Mesodermal cell (in vitro differentiated cells): ENCODE measurements at regions not wholly inside any gene's neighbourhood (a gene's known extent, or its start where the extent isn't known, plus 50 kb on each side); places are given as distances from the start of the nearest gene placed in this dataset.

ENCODE experiments used
- H3K27ac ChIP-seq: 2 replicates; pipeline ENCODE4 v1.7.0; 2013; ENCODE audit warnings: mild to moderate bottlenecking, low read depth, low read length, moderate library complexity; ENCODE audit not compliant: severe bottlenecking
- H3K36me3 ChIP-seq: 2 replicates; pipeline ENCODE4 v1.7.1; 2013; ENCODE audit warnings: mild to moderate bottlenecking, low read length, moderate library complexity; ENCODE audit not compliant: control insufficient read depth, insufficient read depth
- H3K4me1 ChIP-seq: one replicate; pipeline ENCODE4 v1.7.1; 2013; ENCODE audit warnings: mild to moderate bottlenecking, low read length; ENCODE audit not compliant: insufficient read depth, control insufficient read depth, poor library complexity, severe bottlenecking
- H3K4me3 ChIP-seq: 2 replicates; pipeline ENCODE4 v1.7.0; 2013; ENCODE audit warnings: low read length, control low read depth, mild to moderate bottlenecking; ENCODE audit not compliant: insufficient read depth, poor library complexity, severe bottlenecking; ENCODE audit errors: extremely low read depth
- H3K9me3 ChIP-seq: 2 replicates; pipeline ENCODE4 v1.7.1; 2013; ENCODE audit warnings: mild to moderate bottlenecking, low read length, moderate library complexity; ENCODE audit not compliant: control insufficient read depth
- WGBS, 2 experiments: methylation state at CpG; one replicate each; pipeline ENCODE4 v1.1.5; 2013; ENCODE audit warnings: missing lambda C conversion rate in 2 of 2; ENCODE audit not compliant: insufficient coverage in 2 of 2; 5-methylcytosine and 5-hydroxymethylcytosine counted together

DNA sequence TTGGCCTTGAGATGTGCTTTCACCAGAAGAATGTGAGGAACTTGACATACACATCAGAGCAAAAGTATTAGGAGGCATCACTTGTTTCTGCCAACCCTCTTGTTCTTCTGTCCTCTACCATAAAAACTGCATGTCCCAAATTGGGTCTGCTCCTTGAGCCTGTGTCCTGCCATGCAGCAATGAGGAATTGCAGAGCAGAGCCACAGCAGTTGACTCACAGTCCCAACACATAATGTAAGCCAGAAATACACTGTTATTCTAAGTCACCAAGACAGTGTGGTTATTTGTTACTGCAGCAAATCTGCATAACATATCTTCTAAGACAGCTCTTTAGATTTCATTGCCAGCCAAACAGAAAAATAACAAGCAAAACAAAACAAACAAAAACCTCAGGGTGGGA lies 598.2 kb downstream of the PRELID2 start:
- H3K36me3 ChIP-seq, result no peaks in the 10 kb centered on the region
- H3K4me3 ChIP-seq, result no peak overlapping the region
- H3K9me3 ChIP-seq, result no peaks in the 10 kb centered on the region
- H3K4me1 ChIP-seq, result peaks cover 15% of the 10 kb centered on the region
- H3K27ac ChIP-seq, result no peak overlapping the region

DNA sequence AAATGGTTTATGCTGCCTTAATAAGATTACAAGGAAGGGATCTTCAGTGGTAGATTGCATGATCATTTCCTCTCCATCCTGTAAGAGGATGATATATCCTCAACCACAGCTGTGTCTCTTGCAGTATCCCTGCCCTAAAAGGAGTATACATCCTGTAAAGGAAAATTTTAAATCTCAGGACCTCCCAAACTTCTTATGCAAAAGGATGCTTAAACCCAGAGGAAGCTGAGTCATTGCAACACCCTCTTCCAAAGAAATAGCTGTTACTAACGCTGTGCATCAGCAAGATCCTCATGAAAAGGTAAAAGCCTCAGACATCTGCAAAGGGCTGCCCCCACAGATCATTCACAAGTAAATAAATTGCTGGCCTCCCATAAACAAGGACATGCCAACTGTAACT lies 599.0 kb downstream of the PRELID2 start:
- 67 to 100% methylated on average over 1 of the region's 1 CpG for WGBS, 2 experiments
- no peaks in the 10 kb centered on the region for H3K9me3 ChIP-seq
- H3K27ac ChIP-seq, result no peak overlapping the region
- H3K4me3 ChIP-seq, result no peak overlapping the region
- no peaks in the 10 kb centered on the region for H3K36me3 ChIP-seq
- peaks cover 15% of the 10 kb centered on the region for H3K4me1 ChIP-seq

DNA sequence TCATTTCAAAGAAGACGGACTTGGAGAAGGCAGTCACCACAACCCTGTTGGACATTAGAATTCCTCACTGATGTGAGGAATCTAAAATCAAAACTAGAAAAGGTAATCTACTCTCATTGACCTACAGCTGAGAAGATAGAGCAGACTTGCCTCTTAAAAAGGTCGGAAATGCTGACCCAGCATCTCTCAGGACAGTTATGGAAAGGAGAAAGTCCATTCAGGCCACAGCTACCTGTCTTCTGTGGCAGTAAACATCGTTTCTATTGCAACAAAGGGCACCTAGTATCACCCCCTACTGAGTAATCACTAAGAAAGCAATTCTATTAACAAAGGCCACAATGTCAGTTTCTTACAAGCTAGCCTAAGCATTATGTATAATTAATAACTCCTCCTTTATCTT lies 601.7 kb downstream of the PRELID2 start:
- no peak overlapping the region for H3K4me3 ChIP-seq
- no peaks in the 10 kb centered on the region for H3K36me3 ChIP-seq
- H3K27ac ChIP-seq, result no peak overlapping the region
- WGBS, 2 experiments, result 77% methylated on average over 3 of the region's 3 CpGs; no CpG with 5 or more reads in 1 of the 2 experiments
- no peaks in the 10 kb centered on the region for H3K9me3 ChIP-seq
- H3K4me1 ChIP-seq, result peaks cover 15% of the 10 kb centered on the region

DNA sequence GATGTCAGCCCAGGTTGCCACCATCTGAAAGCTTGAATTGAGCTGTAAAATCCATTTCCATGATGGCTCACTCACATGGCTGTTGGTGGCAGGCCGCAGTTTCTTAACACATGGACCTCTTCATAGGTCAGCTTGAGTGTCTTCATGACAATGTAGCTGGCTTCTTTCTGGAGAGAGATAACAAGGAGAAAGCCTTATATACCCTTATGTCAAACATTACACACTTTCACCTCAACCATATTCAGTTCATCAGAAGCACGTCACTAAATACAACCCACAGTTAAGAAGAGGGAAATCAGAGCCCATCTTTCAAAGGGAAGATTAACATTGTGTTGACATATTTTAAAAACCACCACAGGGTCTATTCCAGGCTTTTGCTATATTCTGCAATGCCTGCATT lies 604.4 kb downstream of the PRELID2 start:
- Histone ChIP-seq H3K27ac (no peak overlapping the region), H3K4me3 (no peak overlapping the region), H3K36me3 (no peaks in the 10 kb centered on the region), H3K4me1 (no peaks in the 10 kb centered on the region), H3K9me3 (no peaks in the 10 kb centered on the region)
- WGBS, 2 experiments, result 100% methylated on average over 1 to 2 of the region's 2 CpGs

DNA sequence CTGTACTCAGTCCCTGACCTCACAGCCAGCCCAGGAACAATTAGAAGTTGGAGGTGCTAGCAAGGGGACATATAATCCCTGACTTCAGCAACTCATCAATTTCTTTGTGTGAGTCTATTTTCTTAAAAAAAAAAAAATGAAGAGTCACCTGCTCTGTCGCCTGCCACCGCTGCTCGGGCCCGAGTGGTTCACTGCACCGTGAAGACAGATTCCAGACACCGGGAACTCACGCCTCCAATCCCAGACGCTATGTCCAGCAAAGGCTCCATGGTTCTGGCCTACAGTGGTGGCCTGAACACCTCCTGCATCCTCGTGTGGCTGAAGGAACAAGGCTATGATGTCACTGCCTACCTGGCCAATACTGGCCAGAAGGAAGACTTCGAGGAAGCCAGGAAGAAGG lies 606.6 kb downstream of the PRELID2 start:
- no peak overlapping the region for H3K4me3 ChIP-seq
- H3K36me3 ChIP-seq, result no peaks in the 10 kb centered on the region
- no peaks in the 10 kb centered on the region for H3K9me3 ChIP-seq
- H3K4me1 ChIP-seq, result no peaks in the 10 kb centered on the region
- H3K27ac ChIP-seq, result no peak overlapping the region
- WGBS, 2 experiments, result 89 to 94% methylated on average over 10 of the region's 10 CpGs

DNA sequence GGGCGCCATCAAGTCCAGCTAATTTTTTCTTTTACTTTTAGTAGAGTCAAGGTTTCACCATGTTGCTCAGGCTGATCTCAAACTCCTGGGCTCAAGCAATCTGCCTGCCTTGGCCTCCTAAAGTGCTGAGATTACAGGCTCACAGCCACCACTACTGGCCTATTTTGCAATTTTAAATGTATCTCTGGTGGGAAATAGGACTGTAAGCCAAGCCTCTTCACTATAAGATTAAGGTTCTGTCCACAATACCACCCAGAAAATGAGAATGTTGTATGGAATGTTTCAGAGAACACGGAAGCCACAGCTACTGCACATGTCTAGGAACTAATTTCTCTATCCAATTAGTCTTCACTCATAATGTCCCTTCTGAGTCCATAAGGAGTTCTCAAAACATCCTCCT lies 607.3 kb downstream of the PRELID2 start:
- H3K9me3 ChIP-seq, result no peaks in the 10 kb centered on the region
- H3K36me3 ChIP-seq, result no peaks in the 10 kb centered on the region
- no peak overlapping the region for H3K27ac ChIP-seq
- no peak overlapping the region for H3K4me3 ChIP-seq
- WGBS, 2 experiments, result 100% methylated on average over 1 of the region's 2 CpGs
- H3K4me1 ChIP-seq, result no peaks in the 10 kb centered on the region

DNA sequence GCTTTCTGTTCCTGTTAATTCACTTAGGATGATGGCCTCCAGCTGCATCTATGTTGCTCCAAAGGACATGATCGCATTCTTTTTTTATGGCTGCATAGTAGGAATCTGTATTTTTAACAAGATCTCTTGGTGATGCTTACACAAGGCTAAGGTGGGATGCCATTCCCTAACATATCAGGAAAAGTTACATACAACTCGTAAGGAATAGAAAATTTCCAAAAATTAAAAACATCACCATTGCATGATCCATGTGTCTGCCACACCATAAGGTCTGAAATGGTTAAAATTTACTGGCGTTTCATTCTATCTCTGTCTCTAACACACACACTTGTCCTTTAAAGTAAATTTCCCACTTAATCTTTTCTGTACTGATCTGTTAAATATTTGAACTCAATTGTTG lies 608.4 kb downstream of the PRELID2 start:
- Histone ChIP-seq H3K4me1 (peaks cover 4% of the 10 kb centered on the region), H3K36me3 (no peaks in the 10 kb centered on the region), H3K9me3 (no peaks in the 10 kb centered on the region), H3K4me3 (no peak overlapping the region), H3K27ac (no peak overlapping the region)
- WGBS, 2 experiments, result 85 to 100% methylated on average over 1 to 2 of the region's 3 CpGs

DNA sequence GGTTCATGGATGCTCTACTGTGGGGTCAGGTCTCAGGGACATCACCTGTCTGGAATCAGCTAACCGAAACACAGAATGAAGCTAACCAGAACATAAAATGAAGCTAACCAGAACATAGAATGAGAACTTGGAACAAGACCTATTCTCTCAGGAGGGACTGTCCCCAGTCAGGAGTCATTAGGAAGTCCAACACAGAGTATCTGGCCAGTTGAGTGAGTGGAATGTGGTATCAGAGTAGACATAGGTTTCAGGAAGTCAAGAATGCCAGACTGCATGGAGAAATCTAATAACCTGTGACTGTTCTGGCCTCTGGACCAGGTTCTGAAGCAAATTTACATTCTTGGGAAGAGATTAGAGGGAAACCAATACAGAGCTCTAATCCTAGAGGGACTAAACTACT lies 609.6 kb downstream of the PRELID2 start:
- 91% methylated on average over 1 of the region's 1 CpG; no CpG with 5 or more reads in 1 of the 2 experiments for WGBS, 2 experiments
- Histone ChIP-seq H3K9me3 (no peaks in the 10 kb centered on the region), H3K27ac (no peak overlapping the region), H3K4me1 (peaks cover 12% of the 10 kb centered on the region), H3K36me3 (no peaks in the 10 kb centered on the region), H3K4me3 (no peak overlapping the region)

DNA sequence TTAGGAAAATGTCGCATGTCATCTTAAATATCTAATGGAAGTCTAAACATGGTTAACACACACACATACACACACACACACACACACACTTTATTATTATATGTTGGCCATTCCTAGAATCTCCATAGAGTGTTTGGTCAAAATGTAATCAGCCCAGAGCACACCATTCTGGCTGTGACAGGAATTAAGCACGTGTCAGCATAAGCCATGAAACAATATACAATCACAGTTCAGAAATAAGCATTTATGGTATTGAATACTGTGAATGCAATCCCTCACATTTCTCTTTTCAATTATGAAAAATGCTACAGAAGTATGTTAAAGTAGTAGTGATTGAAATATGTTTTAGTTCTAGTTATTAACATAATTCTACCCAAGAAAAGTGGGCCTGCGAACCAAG lies 611.6 kb downstream of the PRELID2 start:
- Histone ChIP-seq H3K4me3 (no peak overlapping the region), H3K36me3 (no peaks in the 10 kb centered on the region), H3K27ac (no peak overlapping the region), H3K4me1 (peaks cover 12% of the 10 kb centered on the region), H3K9me3 (no peaks in the 10 kb centered on the region)
- no CpG with 5 or more reads among the region's 3 CpGs for WGBS, 2 experiments

DNA sequence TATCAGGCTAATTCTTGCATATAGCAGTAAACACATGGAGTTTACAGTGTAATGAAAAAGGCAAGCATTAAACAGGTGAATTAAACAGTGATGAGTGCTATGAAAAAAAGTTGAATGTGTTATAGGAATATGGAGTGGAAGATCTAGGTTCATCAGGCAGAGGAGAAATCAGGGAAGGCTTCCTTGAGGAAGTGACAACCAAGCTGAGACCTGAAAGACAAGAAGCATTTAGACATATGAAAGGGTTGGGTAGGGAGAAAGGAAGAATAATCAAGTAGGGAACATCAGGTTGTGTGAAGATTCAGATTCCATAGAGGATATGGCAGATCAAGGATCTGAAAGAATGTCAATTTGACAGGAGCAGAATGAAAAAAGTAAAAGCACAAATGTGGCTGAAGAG lies 612.5 kb downstream of the PRELID2 start:
- Histone ChIP-seq H3K27ac (no peak overlapping the region), H3K9me3 (no peaks in the 10 kb centered on the region), H3K4me3 (no peak overlapping the region), H3K4me1 (peaks cover 12% of the 10 kb centered on the region), H3K36me3 (no peaks in the 10 kb centered on the region)

DNA sequence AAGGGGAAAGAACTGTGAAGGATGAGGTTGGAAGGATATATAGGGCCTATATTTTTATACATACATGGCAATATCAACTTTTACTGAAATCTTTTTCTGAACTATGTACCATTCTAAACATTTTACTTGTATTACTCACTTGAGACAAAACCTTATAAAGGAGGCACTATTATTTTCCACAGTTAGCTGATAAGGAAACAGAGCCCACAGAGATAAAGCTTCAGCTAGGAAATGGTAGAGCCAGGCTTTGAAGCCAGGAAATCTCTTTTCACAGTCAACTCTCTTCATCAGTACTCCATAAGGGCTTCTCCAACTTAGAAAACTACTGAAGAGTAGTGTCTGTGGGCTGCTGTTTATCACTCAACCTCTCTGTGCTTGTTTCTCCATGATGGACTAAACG lies 613.7 kb downstream of the PRELID2 start:
- no CpG with 5 or more reads among the region's 1 CpG for WGBS, 2 experiments
- H3K4me3 ChIP-seq, result no peak overlapping the region
- H3K9me3 ChIP-seq, result no peaks in the 10 kb centered on the region
- H3K27ac ChIP-seq, result peak overlapping the region; percentile 67
- H3K36me3 ChIP-seq, result no peaks in the 10 kb centered on the region
- H3K4me1 ChIP-seq, result peaks cover 12% of the 10 kb centered on the region

DNA sequence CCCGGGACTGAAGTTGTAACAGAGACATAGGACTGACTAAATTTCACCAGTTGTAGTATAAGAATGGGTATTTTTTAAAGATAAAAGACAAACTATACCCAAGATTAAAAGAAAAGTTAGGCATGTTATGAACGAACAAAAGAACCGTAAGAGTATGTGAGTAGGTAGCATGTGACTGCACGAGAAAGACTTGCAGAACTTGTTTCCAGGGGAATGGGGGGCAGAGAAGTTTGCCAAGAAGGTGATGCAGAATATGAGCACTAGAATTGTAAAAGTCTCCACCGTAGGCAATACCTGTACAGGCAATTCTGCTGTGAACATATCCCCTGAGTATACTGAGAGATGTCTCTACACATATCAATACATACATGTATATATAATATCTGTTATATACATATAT lies 614.7 kb downstream of the PRELID2 start:
- H3K36me3 ChIP-seq, result no peaks in the 10 kb centered on the region
- peaks cover 12% of the 10 kb centered on the region for H3K4me1 ChIP-seq
- H3K27ac ChIP-seq, result no peak overlapping the region
- no peak overlapping the region for H3K4me3 ChIP-seq
- H3K9me3 ChIP-seq, result no peaks in the 10 kb centered on the region
- WGBS, 2 experiments, result 81 to 83% methylated on average over 3 of the region's 5 CpGs
